ENCODE measurements at regions not wholly inside any gene's neighbourhood (a gene's known extent, or its start where the extent isn't known, plus 50 kb on each side); places are given as distances from the start of the nearest gene placed in this dataset.
"Not testable (repeated sequence)": the region's sequence is repeated elsewhere in the genome, so short reads cannot be mapped to it uniquely, and the experiment has no call there.

DNA sequence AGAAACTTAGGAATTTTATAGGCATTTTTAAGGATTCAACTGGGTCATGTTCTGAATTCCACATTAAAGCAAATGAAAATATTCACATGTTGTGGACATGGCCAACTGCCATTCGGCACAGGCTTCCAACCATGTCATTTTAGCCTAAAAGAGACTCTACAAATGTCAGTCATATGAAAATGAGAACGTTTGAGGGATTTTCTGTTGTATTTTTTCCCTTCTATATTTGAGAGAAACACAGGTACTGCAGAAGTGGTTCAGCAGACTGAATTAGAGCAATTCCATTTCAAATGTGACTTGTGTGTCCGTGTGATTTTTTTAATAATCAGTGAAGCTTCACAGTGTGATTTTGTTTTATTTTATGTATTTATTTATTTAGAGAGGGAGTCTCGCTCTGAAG is 124.3 kb downstream of the TP53TG3F start:
- H3K9me3 Mint-ChIP-seq; DNase-seq (ENCODE audit: low spot score); ATAC-seq; H3K36me3 Mint-ChIP-seq; POLR2A ChIA-PET; H3K4me3 Mint-ChIP-seq; H3K27ac Mint-ChIP-seq; H3K27me3 Mint-ChIP-seq (ENCODE audit: low read depth); CTCF ChIA-PET; H3K4me1 Mint-ChIP-seq: not testable (repeated sequence)

DNA sequence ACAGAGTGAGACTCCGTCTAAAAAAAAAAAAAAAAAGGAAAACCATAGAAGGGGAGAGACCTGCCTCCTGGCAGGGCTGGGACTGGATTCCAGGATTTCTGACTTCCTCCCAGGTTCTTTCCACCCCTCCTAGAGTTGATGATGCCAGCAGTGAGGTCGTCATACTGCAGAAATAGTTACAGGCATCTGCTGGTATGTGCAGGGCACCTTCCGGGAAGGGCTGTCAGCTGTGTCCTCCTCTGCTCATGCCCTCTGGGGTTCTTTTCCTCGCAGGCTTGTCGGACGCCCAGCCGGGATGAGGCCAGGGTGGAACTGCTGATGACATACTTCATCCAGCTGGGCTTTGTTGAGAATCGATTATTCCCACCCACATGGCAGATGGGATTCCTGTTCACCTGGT is 129.2 kb downstream of the TP53TG3F start:
- DNase-seq (ENCODE audit: low spot score); H3K27me3 Mint-ChIP-seq (ENCODE audit: low read depth); H3K36me3 Mint-ChIP-seq; H3K27ac Mint-ChIP-seq; CTCF ChIA-PET; POLR2A ChIA-PET; H3K9me3 Mint-ChIP-seq; H3K4me1 Mint-ChIP-seq; ATAC-seq; H3K4me3 Mint-ChIP-seq: not testable (repeated sequence)

DNA sequence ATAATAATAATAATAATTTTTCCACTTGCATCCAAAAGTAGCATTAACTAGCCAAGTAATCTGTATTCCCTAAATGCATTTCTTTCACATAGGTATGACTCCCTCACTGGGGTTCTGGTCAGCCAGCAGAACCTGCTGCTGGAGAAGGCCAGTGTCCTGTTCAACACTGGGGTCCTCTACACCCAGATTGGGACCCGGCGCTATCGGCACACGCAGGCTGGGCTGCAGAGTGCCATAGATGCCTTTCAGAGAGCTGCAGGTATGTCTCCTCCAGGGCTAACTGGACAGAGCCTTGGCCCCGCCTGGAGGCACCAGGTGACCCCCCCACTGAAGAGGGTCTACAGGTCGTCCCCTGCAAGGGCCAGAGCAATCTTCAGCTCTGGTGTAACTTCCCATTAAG is 133.9 kb downstream of the TP53TG3F start:
- H3K27ac Mint-ChIP-seq; H3K36me3 Mint-ChIP-seq; H3K27me3 Mint-ChIP-seq (ENCODE audit: low read depth); ATAC-seq; H3K4me3 Mint-ChIP-seq; H3K4me1 Mint-ChIP-seq; H3K9me3 Mint-ChIP-seq; POLR2A ChIA-PET; CTCF ChIA-PET; DNase-seq (ENCODE audit: low spot score): not testable (repeated sequence)

DNA sequence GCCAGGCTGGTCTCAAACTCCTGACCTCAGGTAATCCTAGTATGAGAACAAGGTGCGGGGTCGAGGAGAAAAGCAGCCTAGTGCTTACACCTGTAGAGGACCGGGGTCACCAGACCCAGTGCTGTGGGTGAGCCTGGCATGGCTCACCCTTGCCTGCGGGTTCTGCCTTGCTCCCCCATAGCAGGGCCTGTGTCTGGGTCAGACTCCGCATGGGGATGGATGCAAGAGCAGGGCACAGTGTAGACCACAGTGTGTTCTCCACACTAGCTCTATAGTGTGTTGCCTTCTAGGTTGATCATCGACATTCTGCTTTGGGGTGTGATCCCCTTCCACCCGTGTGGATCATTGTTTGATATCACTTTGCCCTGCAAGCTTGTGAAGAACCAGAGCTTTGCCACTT is 135.7 kb downstream of the TP53TG3F start:
- H3K4me3 Mint-ChIP-seq; H3K27ac Mint-ChIP-seq; H3K9me3 Mint-ChIP-seq; H3K27me3 Mint-ChIP-seq (ENCODE audit: low read depth); ATAC-seq; POLR2A ChIA-PET; H3K36me3 Mint-ChIP-seq; H3K4me1 Mint-ChIP-seq; DNase-seq (ENCODE audit: low spot score); CTCF ChIA-PET: not testable (repeated sequence)

DNA sequence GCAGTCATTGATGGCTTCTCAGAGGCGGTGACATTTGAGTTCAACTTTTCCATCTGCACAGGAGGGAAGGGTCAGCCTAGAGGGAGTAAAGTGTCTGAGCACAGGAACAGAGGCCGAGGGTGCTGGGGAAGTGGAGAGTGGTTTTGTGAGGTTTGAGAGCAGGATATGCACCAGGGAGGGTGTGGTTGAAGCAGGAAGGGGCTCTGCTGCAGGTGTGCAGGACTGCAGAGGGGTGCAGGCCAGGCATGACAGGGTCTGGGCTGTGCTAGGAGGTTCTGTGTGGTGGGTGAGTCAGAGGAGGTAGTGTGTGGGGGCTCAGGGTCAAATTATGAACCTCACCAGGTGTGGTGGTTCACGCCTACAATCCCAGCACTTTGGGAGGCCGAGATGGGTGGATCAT is 141.6 kb downstream of the TP53TG3F start:
- ATAC-seq; POLR2A ChIA-PET; CTCF ChIA-PET; H3K9me3 Mint-ChIP-seq; H3K27ac Mint-ChIP-seq; H3K4me3 Mint-ChIP-seq; H3K36me3 Mint-ChIP-seq; DNase-seq (ENCODE audit: low spot score); H3K27me3 Mint-ChIP-seq (ENCODE audit: low read depth); H3K4me1 Mint-ChIP-seq: not testable (repeated sequence)

DNA sequence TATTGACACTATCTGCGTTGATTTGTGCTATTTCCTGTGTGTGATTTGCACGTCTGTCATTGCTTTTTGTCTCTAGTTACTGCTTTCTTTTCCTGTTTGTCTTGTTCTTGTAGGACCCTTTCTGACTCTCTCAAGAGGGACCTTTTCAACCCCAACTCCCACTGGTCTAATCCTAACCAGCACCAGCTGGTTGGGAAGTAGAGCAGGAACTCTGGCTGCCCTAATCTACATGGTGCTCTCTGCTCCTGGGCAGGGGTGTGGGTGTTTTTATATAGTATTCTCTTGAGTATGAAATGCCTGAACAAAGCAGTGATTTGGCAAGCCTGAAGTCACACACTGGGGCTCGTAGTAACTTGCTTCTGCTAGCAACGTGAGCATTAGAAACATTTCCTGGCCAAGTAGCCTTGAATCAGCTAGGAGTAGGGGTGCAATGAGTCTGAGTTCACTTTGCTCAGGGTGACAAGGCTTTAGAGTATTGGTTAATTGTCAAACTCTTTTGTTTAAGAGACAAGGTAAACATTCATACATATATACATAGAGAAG is 164.2 kb downstream of the TP53TG3F start:
- H3K4me1 Mint-ChIP-seq; ATAC-seq; H3K4me3 Mint-ChIP-seq; DNase-seq (ENCODE audit: low spot score); H3K27me3 Mint-ChIP-seq (ENCODE audit: low read depth); POLR2A ChIA-PET; CTCF ChIA-PET; H3K27ac Mint-ChIP-seq: not testable (repeated sequence)
- Mint-ChIP-seq H3K9me3 (peaks cover 13% of the 10 kb centered on the region), H3K36me3 (peaks cover 13% of the 10 kb centered on the region)

DNA sequence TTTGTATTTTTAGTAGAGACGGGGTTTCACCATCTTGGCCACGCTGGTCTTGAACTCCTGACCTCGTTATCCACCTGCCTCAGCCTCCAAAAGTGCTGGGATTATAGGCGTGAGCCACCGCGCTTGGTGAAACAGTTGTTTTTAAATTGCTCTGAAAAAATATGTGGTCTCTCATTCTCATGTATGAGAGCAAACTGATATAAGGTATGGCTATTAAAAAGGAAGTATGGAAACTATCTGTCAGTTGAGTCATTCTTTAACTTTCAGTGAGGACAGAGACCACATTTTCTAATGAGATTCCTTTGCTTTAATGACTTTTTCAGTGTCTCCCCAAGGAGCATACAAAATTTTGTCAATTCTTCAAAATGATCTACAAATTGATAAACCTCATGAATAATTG is 169.5 kb downstream of the TP53TG3F start:
- peaks cover 17% of the 10 kb centered on the region for H3K9me3 Mint-ChIP-seq
- DNase-seq (ENCODE audit: low spot score); H3K4me1 Mint-ChIP-seq; ATAC-seq; H3K27me3 Mint-ChIP-seq (ENCODE audit: low read depth); POLR2A ChIA-PET; CTCF ChIA-PET; H3K27ac Mint-ChIP-seq; H3K4me3 Mint-ChIP-seq: not testable (repeated sequence)
- peaks cover 16% of the 10 kb centered on the region for H3K36me3 Mint-ChIP-seq

DNA sequence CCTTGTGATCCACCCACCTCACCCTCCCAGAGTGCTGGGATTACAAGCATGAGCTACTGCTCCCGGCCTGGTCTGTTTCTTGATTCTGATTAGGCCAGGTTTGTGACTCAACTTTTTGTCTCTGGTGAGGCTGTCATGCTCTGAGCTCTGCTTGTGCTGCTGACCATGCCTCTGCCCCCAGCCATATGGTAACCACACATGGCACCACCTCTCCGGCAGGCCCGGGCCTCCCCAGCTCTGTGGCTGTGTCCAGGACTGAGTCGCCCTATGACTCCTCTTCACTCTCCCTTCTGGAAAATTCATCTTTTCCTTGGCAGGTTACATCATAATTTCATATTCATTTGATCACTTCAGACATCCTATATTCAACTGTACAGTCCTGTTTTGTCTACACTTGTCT is 172.3 kb downstream of the TP53TG3F start:
- H3K9me3 Mint-ChIP-seq, result peaks cover 15% of the 10 kb centered on the region
- H3K4me1 Mint-ChIP-seq; H3K27ac Mint-ChIP-seq; H3K27me3 Mint-ChIP-seq (ENCODE audit: low read depth); H3K4me3 Mint-ChIP-seq; ATAC-seq; DNase-seq (ENCODE audit: low spot score); POLR2A ChIA-PET; CTCF ChIA-PET: not testable (repeated sequence)
- H3K36me3 Mint-ChIP-seq, result peaks cover 15% of the 10 kb centered on the region

DNA sequence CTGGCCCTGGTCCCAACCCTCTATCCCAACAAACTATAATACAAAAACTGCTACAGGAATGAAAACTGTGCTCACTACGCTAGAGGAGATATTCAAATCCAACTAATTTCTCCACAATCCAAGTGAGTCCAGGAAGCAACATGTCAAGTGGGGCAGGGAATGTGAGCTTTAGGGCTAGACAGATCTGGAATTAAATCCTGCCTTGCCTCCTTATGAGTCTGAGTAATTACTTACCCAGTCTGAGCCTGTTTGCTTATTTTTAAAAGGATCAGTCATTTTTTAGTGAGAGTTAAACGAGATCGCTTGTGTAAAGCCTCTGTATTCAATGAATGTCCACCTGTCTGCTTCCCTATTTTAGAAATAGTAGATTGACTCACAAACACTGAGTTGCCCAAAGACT is 174.6 kb downstream of the TP53TG3F start:
- H3K27ac Mint-ChIP-seq; H3K27me3 Mint-ChIP-seq (ENCODE audit: low read depth); ATAC-seq; H3K4me3 Mint-ChIP-seq; POLR2A ChIA-PET; DNase-seq (ENCODE audit: low spot score); H3K4me1 Mint-ChIP-seq; CTCF ChIA-PET: not testable (repeated sequence)
- Mint-ChIP-seq H3K36me3 (peaks cover 11% of the 10 kb centered on the region), H3K9me3 (peaks cover 13% of the 10 kb centered on the region)

DNA sequence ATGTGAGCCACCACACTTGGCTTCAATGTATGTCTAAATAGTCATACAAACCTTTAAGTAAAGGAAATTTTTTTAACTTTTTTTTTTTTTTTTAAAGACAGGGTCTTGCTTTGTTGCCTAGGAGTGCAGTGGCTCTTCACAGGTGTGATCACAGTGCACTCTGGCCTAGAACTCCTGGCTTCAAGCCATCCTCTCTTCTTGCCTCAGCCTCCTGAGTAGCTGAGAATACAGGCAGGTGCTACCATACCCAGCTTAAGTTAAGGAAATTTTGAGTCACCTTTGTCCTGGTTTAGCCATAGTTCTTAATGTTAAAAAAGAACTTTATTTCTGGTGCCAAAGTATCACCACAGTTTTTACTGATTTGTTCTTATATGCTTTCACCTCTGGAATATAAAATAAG is 177.3 kb downstream of the TP53TG3F start:
- H3K9me3 Mint-ChIP-seq, result peaks cover 12% of the 10 kb centered on the region
- CTCF ChIA-PET; ATAC-seq; H3K36me3 Mint-ChIP-seq; H3K27ac Mint-ChIP-seq; DNase-seq (ENCODE audit: low spot score); POLR2A ChIA-PET; H3K4me3 Mint-ChIP-seq; H3K4me1 Mint-ChIP-seq; H3K27me3 Mint-ChIP-seq (ENCODE audit: low read depth): not testable (repeated sequence)

DNA sequence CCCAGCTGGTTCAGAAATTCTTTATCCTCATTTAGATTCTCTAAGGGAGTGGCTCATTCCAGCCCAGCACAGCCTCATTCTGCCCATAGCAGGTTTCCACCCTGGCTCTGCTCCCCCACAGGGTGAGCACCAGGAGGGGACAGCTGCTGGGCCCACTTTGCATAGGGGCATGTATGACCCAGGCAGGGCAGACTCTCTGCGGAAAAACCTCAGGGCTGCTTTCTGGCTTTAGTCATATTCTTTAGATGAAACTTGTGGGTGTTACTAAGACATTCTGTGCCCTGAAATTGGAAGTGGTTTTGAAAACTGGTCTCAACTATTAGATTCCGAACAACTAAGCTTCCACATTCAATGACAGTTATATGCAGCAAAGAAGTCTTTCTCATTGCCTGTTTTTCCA is 183.9 kb downstream of the TP53TG3F start:
- ATAC-seq; H3K4me3 Mint-ChIP-seq; H3K36me3 Mint-ChIP-seq; H3K4me1 Mint-ChIP-seq; H3K27ac Mint-ChIP-seq; H3K9me3 Mint-ChIP-seq; CTCF ChIA-PET; DNase-seq (ENCODE audit: low spot score); POLR2A ChIA-PET; H3K27me3 Mint-ChIP-seq (ENCODE audit: low read depth): not testable (repeated sequence)

DNA sequence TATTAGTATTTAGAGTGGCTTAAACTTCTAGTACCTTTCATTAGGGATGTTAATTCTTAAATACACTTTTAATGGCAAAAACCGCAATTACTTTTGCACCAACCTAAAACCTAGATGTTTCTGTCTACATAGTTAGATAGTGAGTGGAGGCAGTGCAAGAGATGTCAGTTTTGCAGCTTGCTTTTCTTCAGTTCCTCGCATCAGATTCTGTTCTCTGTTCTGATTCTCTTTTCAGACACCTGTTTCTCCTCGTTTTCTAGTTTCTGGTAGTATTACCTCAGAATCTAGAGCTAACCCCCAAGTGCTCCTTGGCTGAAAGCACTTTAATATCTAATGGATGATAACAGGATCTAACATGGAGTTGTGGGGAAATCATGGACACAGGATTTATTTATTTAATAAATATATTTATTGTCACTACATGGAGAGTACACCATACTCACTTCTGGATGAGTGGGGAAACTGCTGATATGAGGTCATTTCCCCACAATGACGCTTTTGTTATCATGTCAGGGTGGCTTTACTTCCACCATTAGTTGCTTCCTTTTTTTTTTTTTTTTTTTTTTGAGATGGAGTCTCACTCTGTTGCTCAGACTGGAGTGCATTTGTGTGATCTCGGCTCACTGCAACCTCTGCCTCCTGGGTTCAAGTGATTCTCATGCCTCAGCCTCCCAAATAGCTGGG is 184.4 kb downstream of the TP53TG3F start:
- POLR2A ChIA-PET; H3K4me3 Mint-ChIP-seq; H3K4me1 Mint-ChIP-seq; CTCF ChIA-PET; ATAC-seq; H3K27ac Mint-ChIP-seq; H3K9me3 Mint-ChIP-seq; H3K27me3 Mint-ChIP-seq (ENCODE audit: low read depth); DNase-seq (ENCODE audit: low spot score): not testable (repeated sequence)
- peaks cover 10% of the 10 kb centered on the region for H3K36me3 Mint-ChIP-seq

DNA sequence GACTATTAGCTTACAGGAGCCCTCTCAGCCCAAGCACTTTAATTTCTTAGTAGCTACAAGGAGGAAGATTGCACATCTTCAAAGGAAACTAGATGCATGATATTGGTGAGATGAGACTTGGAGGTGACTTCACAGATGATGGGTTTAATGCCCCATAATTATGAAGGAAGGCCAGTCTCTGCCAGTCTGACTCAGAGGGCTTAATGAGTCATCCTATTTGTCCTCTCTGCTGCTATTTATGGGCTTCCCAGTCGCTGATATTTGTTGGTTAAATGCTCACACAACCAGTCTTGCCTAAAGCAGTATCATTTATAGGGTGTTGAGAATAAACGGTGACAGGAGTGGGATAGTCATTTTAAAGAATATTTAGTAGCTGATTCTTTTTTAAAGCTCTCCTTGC is 187.0 kb downstream of the TP53TG3F start:
- H3K27me3 Mint-ChIP-seq (ENCODE audit: low read depth); DNase-seq (ENCODE audit: low spot score); ATAC-seq; H3K27ac Mint-ChIP-seq; CTCF ChIA-PET; H3K4me3 Mint-ChIP-seq; H3K9me3 Mint-ChIP-seq; H3K4me1 Mint-ChIP-seq; POLR2A ChIA-PET: not testable (repeated sequence)
- H3K36me3 Mint-ChIP-seq, result peaks cover 10% of the 10 kb centered on the region

All from WTC11 (cell line).